ENCODE measurements at regions not wholly inside any gene's neighbourhood (a gene's known extent, or its start where the extent isn't known, plus 50 kb on each side); places are given as distances from the start of the nearest gene placed in this dataset.

GRCh38 chr4:98780926-98781325, 122.5 kb upstream of the TSPAN5 start:
- Histone ChIP-seq H3K27ac (ENCODE audit: low read length) (no peak overlapping the region), H3K4me3 (ENCODE audit: low read depth in 2 of 2, low read length in 2 of 2) (no peak overlapping the region), H3K9me3 (ENCODE audit: control insufficient read depth, insufficient read depth, low read depth, low read length) (no peaks in the 10 kb centered on the region), H3K27me3 (ENCODE audit: control insufficient read depth, insufficient read depth, low read length) (no peaks in the 10 kb centered on the region), H3K36me3 (ENCODE audit: control insufficient read depth, insufficient read depth, low read length) (no peaks in the 10 kb centered on the region), H3K4me1 (ENCODE audit: control insufficient read depth, insufficient read depth, low read length) (peaks cover 5% of the 10 kb centered on the region)
- no peak for TF ChIP-seq POLR2AphosphoS5 (IDR thresholded peaks at IDR 0.05; ENCODE audit: low read depth, low read length)
- TF ChIP-seq, protein P1, sequence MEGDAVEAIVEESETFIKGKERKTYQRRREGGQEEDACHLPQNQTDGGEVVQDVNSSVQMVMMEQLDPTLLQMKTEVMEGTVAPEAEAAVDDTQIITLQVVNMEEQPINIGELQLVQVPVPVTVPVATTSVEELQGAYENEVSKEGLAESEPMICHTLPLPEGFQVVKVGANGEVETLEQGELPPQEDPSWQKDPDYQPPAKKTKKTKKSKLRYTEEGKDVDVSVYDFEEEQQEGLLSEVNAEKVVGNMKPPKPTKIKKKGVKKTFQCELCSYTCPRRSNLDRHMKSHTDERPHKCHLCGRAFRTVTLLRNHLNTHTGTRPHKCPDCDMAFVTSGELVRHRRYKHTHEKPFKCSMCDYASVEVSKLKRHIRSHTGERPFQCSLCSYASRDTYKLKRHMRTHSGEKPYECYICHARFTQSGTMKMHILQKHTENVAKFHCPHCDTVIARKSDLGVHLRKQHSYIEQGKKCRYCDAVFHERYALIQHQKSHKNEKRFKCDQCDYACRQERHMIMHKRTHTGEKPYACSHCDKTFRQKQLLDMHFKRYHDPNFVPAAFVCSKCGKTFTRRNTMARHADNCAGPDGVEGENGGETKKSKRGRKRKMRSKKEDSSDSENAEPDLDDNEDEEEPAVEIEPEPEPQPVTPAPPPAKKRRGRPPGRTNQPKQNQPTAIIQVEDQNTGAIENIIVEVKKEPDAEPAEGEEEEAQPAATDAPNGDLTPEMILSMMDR (IDR thresholded peaks at IDR 0.05), result no peak
- TF ChIP-seq TCF7L2 (IDR thresholded peaks at IDR 0.05; ENCODE audit: low read depth, low read length), result no peak
- TF ChIP-seq SIN3A (IDR thresholded peaks at IDR 0.05; ENCODE audit: borderline replicate concordance, insufficient read depth, low read depth, low read length), result no peak
- TF ChIP-seq REST (IDR thresholded peaks at IDR 0.05; ENCODE audit: insufficient read depth in 1 of 2, low read depth in 2 of 2, low read length in 1 of 2), result no peak
- ChIA-PET CTCF (no interaction called here), POLR2A (no interaction called here)
- intact Hi-C loops (cut with micrococcal nuclease; ENCODE audit: unreplicated experiment), result no loop called here
- in situ Hi-C loops (cut with HindIII; ENCODE audit: low pct_unique_long_range_greater_than_20kb, low sequenced_read_pairs), result no loop called here
- no TSS peak for BruUV-seq (replicated peaks)
- DNase-seq (ENCODE audit: low read depth, low spot score) (no peak), ATAC-seq (no peak)

GRCh38 chr4:98779088-98779487, 120.7 kb upstream of the TSPAN5 start:
- Histone ChIP-seq H3K36me3 (ENCODE audit: control insufficient read depth, insufficient read depth, low read length) (no peaks in the 10 kb centered on the region), H3K27ac (ENCODE audit: low read length) (no peak overlapping the region), H3K4me1 (ENCODE audit: control insufficient read depth, insufficient read depth, low read length) (peaks cover 5% of the 10 kb centered on the region), H3K4me3 (ENCODE audit: low read depth in 2 of 2, low read length in 2 of 2) (no peak overlapping the region), H3K27me3 (ENCODE audit: control insufficient read depth, insufficient read depth, low read length) (no peaks in the 10 kb centered on the region), H3K9me3 (ENCODE audit: control insufficient read depth, insufficient read depth, low read depth, low read length) (no peaks in the 10 kb centered on the region)
- no peak for ATAC-seq
- CTCF ChIA-PET, result no interaction called here
- no TSS peak for BruUV-seq (replicated peaks)
- intact Hi-C loops (cut with micrococcal nuclease; ENCODE audit: unreplicated experiment) (no loop called here), in situ Hi-C loops (cut with HindIII; ENCODE audit: low pct_unique_long_range_greater_than_20kb, low sequenced_read_pairs) (no loop called here)
- no peak for DNase-seq (ENCODE audit: low read depth, low spot score)
- POLR2A ChIA-PET, result no interaction called here
- TF ChIP-seq TCF7L2 (IDR thresholded peaks at IDR 0.05; ENCODE audit: low read depth, low read length) (no peak), REST (IDR thresholded peaks at IDR 0.05; ENCODE audit: insufficient read depth in 1 of 2, low read depth in 2 of 2, low read length in 1 of 2) (no peak), POLR2AphosphoS5 (IDR thresholded peaks at IDR 0.05; ENCODE audit: low read depth, low read length) (no peak), SIN3A (IDR thresholded peaks at IDR 0.05; ENCODE audit: borderline replicate concordance, insufficient read depth, low read depth, low read length) (no peak)
- TF ChIP-seq, protein P1 (IDR thresholded peaks at IDR 0.05), result no peak

All from Panc1 (cell line).